Epidermal melanocyte (primary cell): ENCODE measurements at regions not wholly inside any gene's neighbourhood (a gene's known extent, or its start where the extent isn't known, plus 50 kb on each side); places are given as distances from the start of the nearest gene placed in this dataset.
"Not testable (repeated sequence)": the region's sequence is repeated elsewhere in the genome, so short reads cannot be mapped to it uniquely, and the experiment has no call there.

Experiments used
- DNase-seq: peaks from one replicate; pipeline ENCODE4 v3.0.0; 2011; ENCODE audit warnings: low spot score; ENCODE audit not compliant: insufficient read length

DNA sequence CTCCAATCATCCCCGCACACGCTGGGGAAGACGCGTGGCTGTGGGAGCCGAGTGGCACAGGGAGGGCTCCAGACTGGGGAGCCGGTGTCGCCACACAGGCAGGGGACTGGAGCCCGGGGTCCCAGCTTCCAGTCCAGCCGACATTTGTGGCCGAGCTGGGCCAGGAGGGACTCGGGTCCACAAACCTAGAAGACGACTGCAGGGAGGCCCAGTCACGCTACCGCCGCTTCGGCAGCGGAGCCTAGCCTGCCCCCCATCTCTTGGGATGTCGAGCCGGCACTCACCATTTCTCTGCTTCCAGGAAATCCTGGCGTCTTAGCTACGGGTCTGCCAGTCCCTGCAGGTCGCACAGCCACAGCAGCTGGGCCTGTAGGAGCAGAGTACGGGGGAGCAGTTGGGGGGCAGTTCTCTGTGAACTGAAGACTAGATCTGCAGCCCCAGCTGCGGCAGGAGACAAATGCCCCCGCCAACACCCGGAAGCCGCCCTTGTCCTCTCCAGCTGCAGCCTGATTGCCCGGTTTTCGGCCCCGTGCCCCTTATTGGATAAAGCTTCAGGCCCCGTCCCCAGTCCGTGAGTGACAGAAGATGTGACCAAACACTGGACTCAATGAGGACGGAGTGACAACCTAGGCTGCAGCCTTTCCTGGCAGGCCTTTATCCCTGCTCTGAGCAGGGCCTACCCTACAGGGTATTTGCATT lies 270.7 kb downstream of the ZNF33B start:
- peak; percentile 86 for DNase-seq

DNA sequence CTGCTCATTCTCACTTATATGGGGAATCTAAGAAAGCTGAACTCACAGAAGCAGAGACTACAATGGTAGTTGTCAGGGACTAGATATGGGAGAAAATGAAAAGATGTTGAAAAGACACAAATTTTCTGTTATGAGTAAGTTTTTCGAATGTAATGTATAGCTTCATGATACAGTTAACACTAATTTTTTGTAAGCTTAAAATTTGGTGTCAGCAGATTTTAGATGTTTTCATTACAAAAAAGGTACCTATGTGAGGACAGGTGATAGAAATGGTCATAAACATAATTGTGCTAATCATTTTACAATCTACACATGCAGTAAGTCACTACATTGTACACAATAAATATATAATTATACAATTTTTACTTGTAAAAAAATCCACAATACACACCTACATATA lies 286.6 kb downstream of the ZNF33B start:
- DNase-seq = no peak

GRCh38 chr10:42336593-42337337 lies 301.6 kb downstream of the ZNF33B start:
- DNase-seq = not testable (repeated sequence)

GRCh38 chr10:42335653-42336296 lies 302.6 kb downstream of the ZNF33B start:
- DNase-seq = not testable (repeated sequence)

DNA sequence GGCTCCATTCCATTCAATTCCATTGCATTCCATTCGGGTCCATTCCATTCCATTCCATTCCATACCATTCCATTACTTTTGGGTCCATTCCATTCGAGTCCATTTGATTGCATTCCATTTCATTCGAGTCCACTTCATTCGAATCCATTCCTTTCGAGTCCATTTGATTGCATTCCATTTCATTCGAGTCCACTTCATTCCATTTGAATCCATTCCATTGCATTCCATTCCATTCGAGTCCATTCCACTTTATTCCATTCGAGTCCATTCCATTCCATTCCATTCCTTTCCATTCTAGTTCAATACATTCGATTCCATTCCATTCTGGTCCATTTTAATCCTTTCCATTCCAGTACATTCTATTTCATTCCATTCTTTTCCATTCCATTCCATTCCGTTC lies 334.0 kb downstream of the ZNF33B start:
- DNase-seq = no peak

GRCh38 chr10:42281896-42282295 lies 356.5 kb downstream of the ZNF33B start:
- not testable (repeated sequence) for DNase-seq

- not testable (repeated sequence) for DNase-seq
Observed at GRCh38 chr10:42269788-42270187, 368.6 kb downstream of the ZNF33B start.

- not testable (repeated sequence) for DNase-seq
Observed at GRCh38 chr10:42263259-42263658, 375.1 kb downstream of the ZNF33B start.

DNA sequence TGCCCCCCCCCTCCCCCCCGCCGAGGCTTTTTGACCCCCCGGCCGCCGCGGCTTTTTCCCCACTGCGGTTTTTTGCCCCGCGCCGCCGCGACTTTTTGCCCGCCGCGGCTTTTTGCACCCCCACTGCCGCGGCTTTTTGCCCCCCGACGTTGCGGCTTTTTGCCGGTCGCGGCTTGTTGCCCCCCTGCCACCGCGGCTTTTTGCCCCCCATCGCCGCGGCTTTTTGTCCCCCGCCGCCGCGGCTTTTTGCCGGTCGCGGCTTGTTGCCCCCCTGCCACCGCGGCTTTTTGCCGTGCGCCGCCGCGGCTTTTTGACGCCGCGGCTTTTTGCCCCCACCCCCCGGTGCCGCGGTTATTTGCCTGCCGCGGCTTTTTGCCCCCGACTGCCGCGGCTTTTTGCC lies 395.4 kb downstream of the ZNF33B start:
- not testable (repeated sequence) for DNase-seq

GRCh38 chr10:42242135-42242805 lies 396.1 kb downstream of the ZNF33B start:
- DNase-seq = no peak

DNA sequence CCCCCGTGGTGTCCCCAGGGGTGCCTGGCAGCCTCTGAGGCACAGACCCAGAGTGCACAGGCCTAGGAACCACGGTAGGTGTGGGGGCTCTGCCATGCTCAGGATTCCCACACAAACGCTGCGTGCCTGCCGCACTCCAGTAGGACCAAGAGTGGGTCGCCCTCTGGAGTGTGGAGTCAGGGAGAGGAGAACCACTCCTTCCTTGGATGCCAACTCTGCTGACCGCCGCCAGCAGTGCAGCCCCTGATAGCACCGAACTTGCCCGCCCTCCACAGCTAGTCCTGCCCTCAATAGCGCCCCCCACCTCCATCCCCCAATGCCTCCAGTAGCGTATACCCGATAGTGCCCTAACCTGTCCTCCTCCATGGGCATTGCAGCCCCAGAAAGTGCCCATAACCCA lies 402.0 kb downstream of the ZNF33B start:
- not testable (repeated sequence) for DNase-seq

DNA sequence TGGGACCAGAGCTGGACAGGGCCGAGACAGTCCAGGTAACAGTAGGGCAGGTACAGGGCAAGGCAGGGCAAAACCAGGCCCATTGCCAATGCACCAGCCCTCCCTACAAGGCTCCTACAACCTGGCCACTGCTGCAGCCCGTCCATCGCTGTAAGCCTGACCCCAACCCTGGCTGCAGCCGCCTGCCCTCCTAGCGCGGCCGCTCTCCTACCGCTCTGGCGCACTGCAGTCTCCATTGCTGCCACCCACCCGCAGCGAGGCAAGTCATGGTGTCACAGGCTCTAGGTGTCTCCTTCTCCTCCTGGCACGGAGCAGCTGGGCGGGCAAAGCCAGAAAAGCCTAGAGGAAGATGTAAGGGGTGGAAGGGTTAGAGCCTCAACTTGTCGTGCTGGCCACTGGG lies 402.6 kb downstream of the ZNF33B start:
- not testable (repeated sequence) for DNase-seq

- not testable (repeated sequence) for DNase-seq
Observed at GRCh38 chr10:42235241-42235640, 403.1 kb downstream of the ZNF33B start.

GRCh38 chr10:42234506-42234905 lies 403.9 kb downstream of the ZNF33B start:
- not testable (repeated sequence) for DNase-seq

DNA sequence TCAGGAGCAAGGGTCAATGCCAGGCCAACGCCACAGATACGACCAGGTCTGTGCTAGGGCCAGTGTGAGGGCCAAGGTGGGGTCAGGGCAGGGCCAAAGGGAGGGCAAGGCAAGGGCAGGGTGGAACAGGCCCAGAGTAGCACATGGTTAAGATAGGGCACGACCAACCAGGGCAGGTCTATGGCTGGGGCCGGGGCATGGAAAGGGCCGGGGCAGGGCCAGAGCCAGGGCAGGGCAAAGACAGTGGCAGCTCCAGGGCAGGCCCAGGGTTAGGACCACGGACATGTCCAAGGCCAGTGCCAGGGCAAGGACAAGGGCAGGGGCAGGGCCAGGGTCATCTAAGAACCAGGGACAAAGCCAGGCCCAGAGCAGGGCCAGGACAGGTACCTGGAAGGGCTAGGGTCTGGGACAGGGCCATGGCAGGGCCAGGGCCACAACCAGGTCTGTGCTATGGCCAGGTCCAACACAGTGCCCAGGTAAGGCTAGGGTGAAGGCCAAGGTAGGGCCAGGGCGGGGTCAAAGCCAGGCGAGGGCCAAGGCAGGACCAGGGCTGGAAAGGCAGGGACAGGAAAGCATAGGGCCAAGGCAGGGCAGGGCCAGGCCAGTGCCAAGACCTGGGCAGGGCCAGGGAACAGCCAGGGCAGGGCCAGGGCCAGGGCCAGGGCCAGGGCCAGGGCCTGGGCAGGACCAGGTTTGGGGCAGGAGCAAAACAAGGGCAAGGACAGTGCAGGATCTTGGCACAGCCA lies 404.7 kb downstream of the ZNF33B start:
- not testable (repeated sequence) for DNase-seq

DNA sequence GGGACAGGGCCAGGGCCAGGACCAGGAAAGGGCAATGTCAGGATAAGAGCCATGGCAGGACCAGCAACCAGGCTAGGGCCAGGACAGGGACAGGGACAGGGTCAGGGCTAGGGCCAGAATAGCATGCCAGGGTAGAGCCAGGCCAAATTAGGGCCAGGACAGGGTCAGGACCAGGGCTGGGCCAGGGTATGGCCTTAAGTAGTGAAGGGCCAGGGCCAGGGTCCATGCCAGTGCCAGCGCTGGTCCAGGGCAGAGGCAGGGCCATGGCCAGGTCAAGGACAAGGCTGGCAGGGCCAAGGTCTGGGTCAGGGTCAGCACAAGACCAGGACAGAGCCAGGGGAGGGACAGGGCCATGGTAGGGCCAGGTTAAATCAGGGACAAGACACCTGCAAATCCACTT lies 405.4 kb downstream of the ZNF33B start:
- DNase-seq = not testable (repeated sequence)

- not testable (repeated sequence) for DNase-seq
Observed at GRCh38 chr10:42230812-42231211, 407.6 kb downstream of the ZNF33B start.

DNA sequence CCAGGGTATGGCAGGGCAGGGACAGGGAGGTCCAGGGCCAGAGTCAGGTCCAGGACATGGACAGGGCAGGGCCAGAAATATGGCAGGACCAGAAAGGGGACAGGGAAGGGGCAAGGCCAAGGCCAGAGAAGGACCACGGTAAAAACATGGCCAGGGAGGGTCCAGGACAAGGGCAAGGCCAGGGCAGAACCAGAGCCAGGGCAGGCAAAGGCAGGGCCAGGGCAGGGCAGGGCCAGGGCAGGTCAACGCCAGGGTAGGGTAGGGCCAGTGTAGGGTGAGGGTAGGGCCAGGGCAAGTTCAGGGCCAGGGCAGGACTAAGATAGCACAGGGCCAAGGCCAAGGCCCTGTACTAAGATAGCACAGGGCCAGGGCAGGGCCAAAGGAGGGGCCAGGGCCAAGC lies 408.3 kb downstream of the ZNF33B start:
- not testable (repeated sequence) for DNase-seq

DNA sequence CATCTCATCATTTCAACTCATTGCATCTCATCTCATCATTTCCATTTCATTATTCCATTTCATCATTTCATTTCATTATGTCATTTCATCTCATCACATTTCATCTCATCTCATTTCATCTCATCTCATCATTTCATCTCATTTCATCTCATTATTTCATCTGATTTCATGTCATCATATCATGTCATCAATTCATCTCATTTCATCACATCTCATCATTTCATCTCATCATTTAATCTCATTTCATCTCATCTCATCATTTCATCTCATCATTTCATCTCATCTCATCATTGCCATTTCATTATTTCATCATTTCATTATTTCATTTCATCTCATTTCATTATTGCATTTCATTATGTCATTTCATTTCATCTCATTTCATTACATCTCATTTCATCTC lies 410.5 kb downstream of the ZNF33B start:
- not testable (repeated sequence) for DNase-seq

GRCh38 chr10:42193588-42193987 lies 444.8 kb downstream of the ZNF33B start:
- not testable (repeated sequence) for DNase-seq

- not testable (repeated sequence) for DNase-seq
Observed at GRCh38 chr10:42192450-42192849, 445.9 kb downstream of the ZNF33B start.
